Calu3 (cell line): ENCODE measurements at regions not wholly inside any gene's neighbourhood (a gene's known extent, or its start where the extent isn't known, plus 50 kb on each side); places are given as distances from the start of the nearest gene placed in this dataset.

ENCODE experiments used
- BruUV-seq: library from RNA; stranded (reverse); fragments of 400-500 nt; replicated peaks from 2 replicates; lab custom pipeline; 2021; lab: Mats Ljungman, UMichigan
- CTCF ChIA-PET: fragments of 300-600 bp; sonication (Branson Sonifier 250); formaldehyde crosslinking; loops from one replicate; lab custom pipeline; 2022; ENCODE audit warnings: antibody characterized with exemption; lab: Charles Lee
- DNase-seq: peaks from one replicate; pipeline ENCODE4 v3.0.0; 2022
- H3K27ac Mint-ChIP-seq: one replicate; pipeline ENCODE4 v1.8.0; 2022; ENCODE audit warnings: mixed read lengths; ENCODE audit not compliant: unreplicated experiment
- H3K27me3 Mint-ChIP-seq: one replicate; pipeline ENCODE4 v1.8.0; 2022; ENCODE audit warnings: mixed read lengths; ENCODE audit not compliant: unreplicated experiment
- H3K36me3 Mint-ChIP-seq: one replicate; pipeline ENCODE4 v1.8.0; 2022; ENCODE audit warnings: mild to moderate bottlenecking, moderate library complexity, mixed read lengths; ENCODE audit not compliant: insufficient read depth, unreplicated experiment
- H3K4me1 Mint-ChIP-seq: one replicate; pipeline ENCODE4 v1.8.0; 2022; ENCODE audit warnings: mild to moderate bottlenecking, low read depth, mixed read lengths; ENCODE audit not compliant: unreplicated experiment
- H3K4me3 Mint-ChIP-seq: one replicate; pipeline ENCODE4 v1.8.0; 2022; ENCODE audit warnings: mild to moderate bottlenecking, low read depth, moderate library complexity, mixed read lengths; ENCODE audit not compliant: unreplicated experiment
- H3K9me3 Mint-ChIP-seq: one replicate; pipeline ENCODE4 v1.8.0; 2022; ENCODE audit warnings: low read depth, mixed read lengths; ENCODE audit not compliant: unreplicated experiment
- CTCF ChIP-seq: fragments of 200-600 bp; IDR thresholded peaks from one replicate; pipeline ENCODE4 v1.8.0; 2022; ENCODE audit warnings: antibody characterized with exemption; ENCODE audit not compliant: unreplicated experiment
- intact Hi-C: fragments of 100-400 bp; cut with micrococcal nuclease; formaldehyde crosslinking; loops from one replicate; pipeline ENCODE4 v1.10.0; 2022; ENCODE audit not compliant: unreplicated experiment

GRCh38 chr20:22779878-22780277, 195.5 kb upstream of the FOXA2 start:
- Mint-ChIP-seq H3K9me3 (peaks cover 2% of the 10 kb centered on the region), H3K36me3 (no peaks in the 10 kb centered on the region), H3K4me3 (no peak overlapping the region), H3K27ac (no peak overlapping the region), H3K27me3 (no peaks in the 10 kb centered on the region), H3K4me1 (no peaks in the 10 kb centered on the region)
- CTCF ChIA-PET = no interaction called here
- TF ChIP-seq CTCF = no peak
- intact Hi-C loops = no loop called here
- BruUV-seq = no TSS peak
- no peak for DNase-seq

GRCh38 chr20:22781869-22782268, 197.5 kb upstream of the FOXA2 start:
- DNase-seq = no peak
- Mint-ChIP-seq H3K4me1 (no peaks in the 10 kb centered on the region), H3K4me3 (no peak overlapping the region), H3K27ac (no peak overlapping the region), H3K36me3 (no peaks in the 10 kb centered on the region), H3K27me3 (no peaks in the 10 kb centered on the region), H3K9me3 (no peaks in the 10 kb centered on the region)
- no TSS peak for BruUV-seq
- TF ChIP-seq CTCF = no peak
- CTCF ChIA-PET = no interaction called here
- intact Hi-C loops = no loop called here

GRCh38 chr20:22789676-22790075, 205.3 kb upstream of the FOXA2 start:
- no peak for DNase-seq
- intact Hi-C loops = loop anchor here (10.0 kb wide), 1 partner anchor 75 kb away; no protein-coding TSS in a partner anchor
- Mint-ChIP-seq H3K36me3 (no peaks in the 10 kb centered on the region), H3K27ac (no peak overlapping the region), H3K4me3 (no peak overlapping the region), H3K4me1 (peaks cover 7% of the 10 kb centered on the region), H3K9me3 (no peaks in the 10 kb centered on the region), H3K27me3 (no peaks in the 10 kb centered on the region)
- BruUV-seq = no TSS peak
- TF ChIP-seq CTCF = no peak
- CTCF ChIA-PET = no interaction called here

- Mint-ChIP-seq H3K4me3 (no peak overlapping the region), H3K9me3 (no peaks in the 10 kb centered on the region), H3K36me3 (no peaks in the 10 kb centered on the region), H3K27me3 (no peaks in the 10 kb centered on the region), H3K4me1 (peaks cover 20% of the 10 kb centered on the region), H3K27ac (no peak overlapping the region)
- CTCF ChIA-PET = no interaction called here
- no peak for TF ChIP-seq CTCF
- no peak for DNase-seq
- no TSS peak for BruUV-seq
- intact Hi-C loops = loop anchor here (10.0 kb wide), 1 partner anchor 77 kb away; no protein-coding TSS in a partner anchor
Measured at GRCh38 chr20:22791396-22791795, 207.0 kb upstream of the FOXA2 start.
